ENCODE measurements at regions not wholly inside any gene's neighbourhood (a gene's known extent, or its start where the extent isn't known, plus 50 kb on each side); places are given as distances from the start of the nearest gene placed in this dataset.

DNA sequence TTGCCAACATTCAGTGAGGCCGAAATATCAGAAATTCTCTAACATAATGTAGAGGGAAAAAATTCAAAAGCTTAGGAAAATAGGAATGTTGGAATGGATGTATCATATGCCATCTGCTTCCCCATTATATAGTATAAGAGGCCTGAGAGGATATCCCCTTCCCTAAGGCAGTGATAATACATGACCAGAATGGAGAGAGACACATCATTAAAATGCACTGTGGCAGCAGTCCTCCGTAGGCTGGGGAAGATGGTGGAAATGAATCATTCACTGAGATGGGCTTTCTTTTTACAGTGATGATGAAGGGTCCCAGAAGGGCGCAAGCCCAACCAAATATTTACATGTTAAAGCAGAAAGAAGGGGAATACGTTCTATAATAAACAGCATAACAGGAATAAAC, 799.1 kb upstream of the SPRY2 start:
- no peaks in the 10 kb centered on the region for H3K36me3 ChIP-seq (ENCODE audit: control insufficient read depth, insufficient read depth, low read length)
- TF ChIP-seq, protein P1, sequence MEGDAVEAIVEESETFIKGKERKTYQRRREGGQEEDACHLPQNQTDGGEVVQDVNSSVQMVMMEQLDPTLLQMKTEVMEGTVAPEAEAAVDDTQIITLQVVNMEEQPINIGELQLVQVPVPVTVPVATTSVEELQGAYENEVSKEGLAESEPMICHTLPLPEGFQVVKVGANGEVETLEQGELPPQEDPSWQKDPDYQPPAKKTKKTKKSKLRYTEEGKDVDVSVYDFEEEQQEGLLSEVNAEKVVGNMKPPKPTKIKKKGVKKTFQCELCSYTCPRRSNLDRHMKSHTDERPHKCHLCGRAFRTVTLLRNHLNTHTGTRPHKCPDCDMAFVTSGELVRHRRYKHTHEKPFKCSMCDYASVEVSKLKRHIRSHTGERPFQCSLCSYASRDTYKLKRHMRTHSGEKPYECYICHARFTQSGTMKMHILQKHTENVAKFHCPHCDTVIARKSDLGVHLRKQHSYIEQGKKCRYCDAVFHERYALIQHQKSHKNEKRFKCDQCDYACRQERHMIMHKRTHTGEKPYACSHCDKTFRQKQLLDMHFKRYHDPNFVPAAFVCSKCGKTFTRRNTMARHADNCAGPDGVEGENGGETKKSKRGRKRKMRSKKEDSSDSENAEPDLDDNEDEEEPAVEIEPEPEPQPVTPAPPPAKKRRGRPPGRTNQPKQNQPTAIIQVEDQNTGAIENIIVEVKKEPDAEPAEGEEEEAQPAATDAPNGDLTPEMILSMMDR (IDR thresholded peaks at IDR 0.05; ENCODE audit: insufficient read depth, low read length, poor library complexity, severe bottlenecking), result no peak
- H3K27me3 ChIP-seq (ENCODE audit: control insufficient read depth, insufficient read depth, low read length), result no peaks in the 10 kb centered on the region
- H3K4me3 ChIP-seq (ENCODE audit: low read depth, low read length), result no peak overlapping the region
- no peak for DNase-seq (ENCODE audit: low read depth)

DNA sequence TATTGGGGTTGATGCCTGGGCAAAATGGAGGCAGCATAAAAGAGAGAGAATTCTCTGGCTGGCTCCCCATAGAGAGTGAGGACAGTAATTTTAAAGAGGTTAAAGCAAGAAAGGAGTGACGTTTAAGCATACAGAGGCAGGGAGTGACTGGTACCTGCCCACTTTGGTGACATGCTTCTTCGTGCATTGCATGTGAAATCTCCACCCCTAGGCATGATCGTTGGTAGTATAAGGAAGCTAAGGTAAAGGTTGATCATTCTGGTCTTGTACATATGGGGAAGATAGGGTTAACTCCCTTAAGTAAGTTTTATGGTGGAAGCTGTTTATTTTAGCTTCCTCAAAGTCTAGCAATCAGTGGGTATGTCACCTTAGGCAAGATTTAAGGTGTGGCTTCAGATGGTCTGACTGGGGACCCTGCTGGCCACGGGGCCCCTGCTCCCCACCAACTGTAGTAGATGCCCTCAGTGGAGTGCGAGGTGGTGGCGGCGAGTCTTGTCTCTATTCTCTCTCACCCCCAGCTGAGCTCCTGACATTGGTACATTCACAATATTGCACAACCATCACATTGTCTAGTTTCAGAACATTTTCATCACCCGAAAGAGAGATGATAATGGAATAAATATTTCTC, 797.5 kb upstream of the SPRY2 start:
- Histone ChIP-seq H3K36me3 (ENCODE audit: control insufficient read depth, insufficient read depth, low read length) (no peaks in the 10 kb centered on the region), H3K27me3 (ENCODE audit: control insufficient read depth, insufficient read depth, low read length) (no peaks in the 10 kb centered on the region), H3K4me3 (ENCODE audit: low read depth, low read length) (no peak overlapping the region)
- no peak for DNase-seq (ENCODE audit: low read depth)
- TF ChIP-seq, protein P1 (IDR thresholded peaks at IDR 0.05; ENCODE audit: insufficient read depth, low read length, poor library complexity, severe bottlenecking), result no peak

DNA sequence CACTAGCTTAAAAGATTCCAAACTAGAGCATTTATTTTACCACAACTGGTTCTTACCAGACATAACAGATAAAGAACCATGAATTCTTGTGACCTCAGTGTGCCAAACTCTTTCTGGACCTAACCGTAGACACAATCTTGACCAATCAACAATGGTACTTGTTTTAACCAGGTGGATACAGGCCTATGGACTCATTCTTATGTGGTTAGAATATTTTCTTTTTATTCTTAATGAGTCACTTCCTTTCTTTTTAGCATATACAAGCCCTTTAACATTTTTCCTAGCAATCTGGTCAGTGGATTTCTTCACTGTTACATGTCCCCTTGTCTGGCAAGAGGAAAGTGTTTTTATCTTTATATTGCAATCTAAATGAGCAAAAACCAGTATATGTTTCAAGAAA, 792.1 kb upstream of the SPRY2 start:
- TF ChIP-seq, protein P1 (IDR thresholded peaks at IDR 0.05; ENCODE audit: insufficient read depth, low read length, poor library complexity, severe bottlenecking), result no peak
- Histone ChIP-seq H3K36me3 (ENCODE audit: control insufficient read depth, insufficient read depth, low read length) (no peaks in the 10 kb centered on the region), H3K27me3 (ENCODE audit: control insufficient read depth, insufficient read depth, low read length) (no peaks in the 10 kb centered on the region), H3K4me3 (ENCODE audit: low read depth, low read length) (no peak overlapping the region)
- peak; percentile 7 for DNase-seq (ENCODE audit: low read depth)

DNA sequence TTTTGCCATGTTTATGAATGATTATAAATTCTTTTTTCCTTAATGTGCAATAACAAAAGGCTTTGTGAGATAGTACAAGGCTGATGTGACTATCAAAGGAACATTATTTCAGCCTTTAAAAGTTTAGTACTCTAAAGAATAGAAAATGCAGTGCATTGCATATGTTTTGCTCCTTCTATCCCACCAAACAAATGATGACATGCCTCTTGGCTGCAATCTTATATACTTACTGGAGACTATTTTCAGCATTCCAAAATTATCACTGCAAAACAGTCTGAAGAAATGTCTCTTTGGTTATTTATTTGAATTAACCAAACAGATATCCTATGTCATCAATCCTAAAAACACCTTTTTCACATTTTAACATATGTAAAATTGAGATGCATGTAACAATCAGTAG, 776.5 kb upstream of the SPRY2 start:
- TF ChIP-seq, protein P1 (IDR thresholded peaks at IDR 0.05; ENCODE audit: insufficient read depth, low read length, poor library complexity, severe bottlenecking), result no peak

DNA sequence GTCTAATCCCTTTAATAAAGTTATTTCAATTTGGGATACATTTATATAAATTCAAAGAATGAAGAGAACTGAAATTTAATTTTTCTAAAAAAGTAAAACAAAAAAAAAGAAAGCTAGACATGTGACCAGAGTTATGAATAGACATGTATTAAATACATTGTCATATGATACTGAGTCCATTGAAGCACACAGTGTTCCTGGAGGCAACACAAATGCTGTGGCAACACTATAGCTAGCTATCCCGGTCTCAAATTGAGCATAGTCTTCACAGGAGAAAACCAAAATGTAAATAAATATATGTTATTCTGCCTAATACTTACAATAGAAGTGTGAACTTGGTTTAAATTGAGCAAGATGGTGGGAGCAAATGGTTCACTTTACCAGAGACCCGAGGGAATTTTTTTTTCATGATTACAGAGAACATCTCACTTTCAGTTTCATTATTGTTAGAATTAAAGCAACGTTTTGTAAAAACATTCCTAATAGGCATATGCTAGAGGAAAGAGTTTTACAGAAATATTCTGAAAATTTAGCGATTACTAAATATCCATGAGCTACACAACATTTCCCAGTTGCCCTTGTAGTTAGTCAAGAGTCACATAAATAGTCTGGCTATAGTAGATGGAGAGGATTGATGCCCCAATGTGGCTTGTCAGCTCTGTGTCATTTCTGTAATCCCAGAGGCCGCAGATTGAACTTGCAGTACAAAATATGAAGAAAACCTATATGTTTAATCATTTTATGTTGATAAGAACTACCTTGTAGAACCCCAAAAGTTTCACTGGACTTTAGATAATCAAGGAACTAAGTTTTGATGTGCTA, 775.7 kb upstream of the SPRY2 start:
- H3K27me3 ChIP-seq (ENCODE audit: control insufficient read depth, insufficient read depth, low read length), result no peaks in the 10 kb centered on the region
- no peaks in the 10 kb centered on the region for H3K36me3 ChIP-seq (ENCODE audit: control insufficient read depth, insufficient read depth, low read length)
- DNase-seq (ENCODE audit: low read depth), result no peak
- TF ChIP-seq, protein P1 (IDR thresholded peaks at IDR 0.05; ENCODE audit: insufficient read depth, low read length, poor library complexity, severe bottlenecking), result no peak
- no peak overlapping the region for H3K4me3 ChIP-seq (ENCODE audit: low read depth, low read length)

More for the DNA sequence above, 776.5 kb upstream of the SPRY2 start:
- H3K36me3 ChIP-seq (ENCODE audit: control insufficient read depth, insufficient read depth, low read length), result no peaks in the 10 kb centered on the region
- H3K27me3 ChIP-seq (ENCODE audit: control insufficient read depth, insufficient read depth, low read length), result no peaks in the 10 kb centered on the region
- no peak for DNase-seq (ENCODE audit: low read depth)
- no peak overlapping the region for H3K4me3 ChIP-seq (ENCODE audit: low read depth, low read length)
